ENCODE measurements at regions not wholly inside any gene's neighbourhood (a gene's known extent, or its start where the extent isn't known, plus 50 kb on each side); places are given as distances from the start of the nearest gene placed in this dataset.
"Not testable (repeated sequence)": the region's sequence is repeated elsewhere in the genome, so short reads cannot be mapped to it uniquely, and the experiment has no call there.

DNA sequence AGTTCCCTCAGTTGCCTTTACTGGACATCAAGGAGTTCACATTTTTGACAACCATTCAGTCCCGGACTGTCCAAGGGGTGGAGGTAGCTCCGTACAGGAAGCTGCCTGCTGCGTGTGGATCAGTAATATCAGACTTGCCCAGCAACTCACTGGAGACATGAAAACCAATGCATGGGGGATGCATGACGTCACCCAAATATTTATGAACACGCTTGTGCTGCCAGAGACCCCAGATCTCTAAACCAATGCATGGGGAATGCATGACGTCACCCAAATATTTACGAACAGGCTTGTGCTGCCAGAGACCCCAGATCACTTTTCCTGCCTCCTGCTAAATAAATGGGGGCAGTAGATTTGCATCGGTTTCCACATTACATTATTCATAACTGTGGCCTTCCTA lies 2137.4 kb upstream of the DEFB115 start:
- not testable (repeated sequence) for DNase-seq

DNA sequence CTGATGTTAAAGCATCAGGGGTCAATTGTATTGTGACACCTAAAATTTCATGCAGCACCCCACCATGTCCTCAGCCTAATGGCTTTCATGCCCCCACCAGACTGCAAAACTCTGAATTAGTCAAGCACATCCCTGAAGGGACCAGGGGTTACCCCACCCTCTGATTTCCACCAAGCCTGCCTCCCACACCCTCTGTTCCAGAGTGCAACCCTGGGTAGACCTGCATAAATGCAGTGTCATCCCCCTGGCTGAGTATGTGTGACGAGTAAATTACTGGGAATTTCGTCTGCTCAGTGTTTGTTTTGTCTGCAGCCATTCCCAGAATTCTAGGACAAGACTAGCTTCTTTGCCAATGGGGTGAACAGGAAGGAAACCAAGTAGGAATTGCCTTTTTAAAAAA lies 2136.9 kb upstream of the DEFB115 start:
- DNase-seq = not testable (repeated sequence)

- not testable (repeated sequence) for DNase-seq
Measured at GRCh38 chr20:29122784-29123183, 2134.7 kb upstream of the DEFB115 start.

- no peak for DNase-seq
Measured at GRCh38 chr20:29123861-29124260, 2133.6 kb upstream of the DEFB115 start.

Data from activated CD4-positive, alpha-beta T cell treated with anti-CD3 and anti-CD28 coated beads, Interleukin-10, Interleukin-2, amounts not matched to agents 100 ng/mL and 50 ng/mL, durations not matched to agents 16 hours and 8 hours (primary cell).